NB4 (cell line): ENCODE measurements at regions not wholly inside any gene's neighbourhood (a gene's known extent, or its start where the extent isn't known, plus 50 kb on each side); places are given as distances from the start of the nearest gene placed in this dataset.

Experiments used
- CTCF ChIP-seq: IDR thresholded peaks from one replicate; pipeline ENCODE4 v1.5.1; 2012; ENCODE audit warnings: low read depth, low read length
- MYC ChIP-seq: IDR thresholded peaks from 2 replicates; pipeline ENCODE4 v1.6.1; 2011; ENCODE audit warnings: low read depth, low read length
- POLR2A ChIP-seq: IDR thresholded peaks from 2 replicates; pipeline ENCODE4 v1.6.1; 2011; ENCODE audit warnings: mild to moderate bottlenecking; ENCODE audit not compliant: insufficient read length; ENCODE audit errors: extremely low read depth

GRCh38 chr4:122555216-122555615 lies 65.7 kb downstream of the IL21 start:
- TF ChIP-seq MYC (no peak), POLR2A (no peak), CTCF (no peak)
